CD14-positive monocyte (primary cell): ENCODE measurements at regions not wholly inside any gene's neighbourhood (a gene's known extent, or its start where the extent isn't known, plus 50 kb on each side); places are given as distances from the start of the nearest gene placed in this dataset.

Source experiments
- DNase-seq, 3 donors: peaks; one replicate each; pipeline ENCODE4 v3.0.0-alpha.2; 2011 to 2022
- H2AFZ ChIP-seq: 2 replicates; pipeline ENCODE4 v1.6.0; 2012; ENCODE audit warnings: mild to moderate bottlenecking, low read depth, low read length, inconsistent platforms; ENCODE audit not compliant: insufficient read depth, poor library complexity, severe bottlenecking
- H3K27ac ChIP-seq, 2 donors: 1 replicate in 1 of 2; 2 replicates in 1 of 2; pipeline ENCODE4 v1.5.1; 2012 to 2013; ENCODE audit warnings: low read length in 2 of 2, control low read depth in 1 of 2, inconsistent platforms in 1 of 2, low read depth in 1 of 2, mild to moderate bottlenecking in 1 of 2
- H3K27me3 ChIP-seq, 2 donors: one replicate each; pipeline versions ENCODE4 v1.6.0 to v1.6.1; 2011 to 2013; ENCODE audit warnings: low read length in 2 of 2; ENCODE audit not compliant: control insufficient read depth in 2 of 2, insufficient read depth in 2 of 2
- H3K36me3 ChIP-seq, 2 donors: replicated peaks in 1 of 2; 1 replicate in 1 of 2; 2 replicates in 1 of 2; pipeline versions ENCODE4 v1.5.1 to v1.6.1; 2012 to 2013; ENCODE audit warnings: low read length in 2 of 2, control low read depth in 1 of 2, inconsistent platforms in 1 of 2, mild to moderate bottlenecking in 1 of 2; ENCODE audit not compliant: insufficient read depth in 2 of 2, control insufficient read depth in 1 of 2
- H3K4me1 ChIP-seq, 2 donors: 1 replicate in 1 of 2; 2 replicates in 1 of 2; pipeline versions ENCODE4 v1.5.1 to v1.6.1; 2012 to 2013; ENCODE audit warnings: low read length in 2 of 2, control low read depth in 1 of 2, inconsistent platforms in 1 of 2, mild to moderate bottlenecking in 1 of 2, moderate library complexity in 1 of 2; ENCODE audit not compliant: insufficient read depth in 2 of 2, control insufficient read depth in 1 of 2
- H3K4me2 ChIP-seq: replicated peaks from 2 replicates; pipeline ENCODE3; 2012; ENCODE audit warnings: low read length, moderate library complexity, mild to moderate bottlenecking; ENCODE audit not compliant: poor library complexity, severe bottlenecking; ENCODE audit errors: extremely low read depth
- H3K4me3 ChIP-seq, 3 experiments: fragments of 200-600 bp in 1 of 3; sonication (generic) in 1 of 3; replicated peaks in 1 of 3; 1 replicate in 2 of 3; 2 replicates in 1 of 3; pipeline ENCODE4 v1.5.1; 2011 to 2013; ENCODE audit warnings: low read length in 3 of 3, mild to moderate bottlenecking in 3 of 3, control low read depth in 2 of 3, low read depth in 2 of 3, inconsistent platforms in 1 of 3, moderate library complexity in 1 of 3
- H3K79me2 ChIP-seq: 2 replicates; pipeline ENCODE4 v1.6.0; 2012; ENCODE audit warnings: mild to moderate bottlenecking, control low read depth, inconsistent platforms, low read length, moderate library complexity; ENCODE audit not compliant: insufficient read depth
- H3K9ac ChIP-seq: 2 replicates; pipeline ENCODE4 v1.6.0; 2017; ENCODE audit warnings: low read length, mild to moderate bottlenecking; ENCODE audit not compliant: insufficient read depth, poor library complexity, severe bottlenecking
- H3K9me3 ChIP-seq, 2 donors: replicated peaks in 1 of 2; 1 replicate in 1 of 2; 2 replicates in 1 of 2; pipeline versions ENCODE4 v1.5.1 to v1.6.1; 2012 to 2013; ENCODE audit warnings: low read length in 2 of 2, control low read depth in 1 of 2; ENCODE audit not compliant: control insufficient read depth in 1 of 2, insufficient read depth in 1 of 2
- H4K20me1 ChIP-seq: 2 replicates; pipeline ENCODE4 v1.6.0; 2012; ENCODE audit warnings: mild to moderate bottlenecking, low read length, control low read depth, moderate library complexity; ENCODE audit not compliant: insufficient read depth
- H3K27ac Mint-ChIP-seq, 7 donors: one replicate each; pipeline ENCODE4 v1.8.0; 2020; ENCODE audit warnings: mild to moderate bottlenecking in 7 of 7, mixed read lengths in 7 of 7, moderate library complexity in 6 of 7, inconsistent platforms in 2 of 7
- H3K27me3 Mint-ChIP-seq, 3 donors: one replicate each; pipeline ENCODE4 v1.8.0; 2021 to 2022; ENCODE audit warnings: low read depth in 3 of 3, mild to moderate bottlenecking in 3 of 3, mixed read lengths in 3 of 3, moderate library complexity in 3 of 3, inconsistent platforms in 1 of 3
- H3K36me3 Mint-ChIP-seq, 2 donors: one replicate each; pipeline ENCODE4 v1.8.0; 2020; ENCODE audit warnings: mixed read lengths in 2 of 2, inconsistent platforms in 1 of 2, mild to moderate bottlenecking in 1 of 2
- H3K4me1 Mint-ChIP-seq: one replicate; pipeline ENCODE4 v1.8.0; 2020; ENCODE audit warnings: mild to moderate bottlenecking, mixed read lengths
- H3K4me3 Mint-ChIP-seq, 2 donors: one replicate each; pipeline ENCODE4 v1.8.0; 2020; ENCODE audit warnings: mild to moderate bottlenecking in 2 of 2, mixed read lengths in 2 of 2, moderate library complexity in 1 of 2
- H3K9me3 Mint-ChIP-seq, 7 donors: one replicate each; pipeline ENCODE4 v1.8.0; 2020 to 2022; ENCODE audit warnings: mixed read lengths in 7 of 7, mild to moderate bottlenecking in 6 of 7, moderate library complexity in 6 of 7, inconsistent platforms in 2 of 7
- CTCF ChIP-seq: fragments of 200-600 bp; IDR thresholded peaks from one replicate; pipeline ENCODE4 v1.8.0; 2022; ENCODE audit warnings: antibody characterized with exemption, mild to moderate bottlenecking
- WGBS: methylation state at CpG from one replicate; pipeline ENCODE4 v1.1.5; 2013; ENCODE audit warnings: missing lambda C conversion rate; ENCODE audit not compliant: insufficient coverage; 5-methylcytosine and 5-hydroxymethylcytosine counted together
- intact Hi-C, 2 donors: fragments of 100-400 bp; cut with micrococcal nuclease; formaldehyde crosslinking; loops; one replicate each; pipeline versions ENCODE4 v1.15.0 to v1.15.1; 2023

GRCh38 chr9:80934095-80934494 is 755.3 kb downstream of the TLE1 start:
- H3K9me3 ChIP-seq = peaks cover 0 to 12% of the 10 kb centered on the region in 2 donors
- no peak overlapping the region for H2AFZ ChIP-seq
- Mint-ChIP-seq H3K27ac (no peak overlapping the region), H3K36me3 (no peaks in the 10 kb centered on the region), H3K4me1 (no peaks in the 10 kb centered on the region), H3K9me3 (peaks cover 2 to 10% (median 5%) of the 10 kb centered on the region in 7 donors), H3K27me3 (peaks cover 0 to under 1% (median 0%) of the 10 kb centered on the region in 3 donors), H3K4me3 (no peak overlapping the region)
- WGBS = 92% methylated on average over 3 of the region's 3 CpGs
- H3K27ac ChIP-seq = no peak overlapping the region
- DNase-seq = no peak
- no peak overlapping the region for H3K4me2 ChIP-seq
- no peaks in the 10 kb centered on the region for H3K27me3 ChIP-seq
- H4K20me1 ChIP-seq = no peaks in the 10 kb centered on the region
- no peaks in the 10 kb centered on the region for H3K4me1 ChIP-seq
- intact Hi-C loops = no loop called here
- no peak overlapping the region for H3K9ac ChIP-seq
- no peaks in the 10 kb centered on the region for H3K36me3 ChIP-seq
- H3K4me3 ChIP-seq = no peak overlapping the region
- no peaks in the 10 kb centered on the region for H3K79me2 ChIP-seq
- no peak for TF ChIP-seq CTCF

GRCh38 chr9:80932947-80933780 is 756.2 kb downstream of the TLE1 start:
- no peaks in the 10 kb centered on the region for H4K20me1 ChIP-seq
- H3K4me3 ChIP-seq = no peak overlapping the region
- Mint-ChIP-seq H3K4me3 (no peak overlapping the region), H3K36me3 (no peaks in the 10 kb centered on the region), H3K27ac (no peak overlapping the region), H3K4me1 (no peaks in the 10 kb centered on the region), H3K9me3 (peaks cover 3 to 12% (median 5%) of the 10 kb centered on the region in 7 donors), H3K27me3 (no peaks in the 10 kb centered on the region)
- no peak overlapping the region for H3K9ac ChIP-seq
- intact Hi-C loops = no loop called here
- H3K4me2 ChIP-seq = no peak overlapping the region
- H3K27me3 ChIP-seq = no peaks in the 10 kb centered on the region
- no peaks in the 10 kb centered on the region for H3K79me2 ChIP-seq
- no peaks in the 10 kb centered on the region for H3K4me1 ChIP-seq
- 100% methylated on average over 2 of the region's 7 CpGs for WGBS
- H2AFZ ChIP-seq = no peak overlapping the region
- peaks cover 1 to 6% of the 10 kb centered on the region in 2 donors for H3K9me3 ChIP-seq
- no peak overlapping the region for H3K27ac ChIP-seq
- H3K36me3 ChIP-seq = no peaks in the 10 kb centered on the region
- DNase-seq = no peak
- no peak for TF ChIP-seq CTCF
